ENCODE measurements at regions not wholly inside any gene's neighbourhood (a gene's known extent, or its start where the extent isn't known, plus 50 kb on each side); places are given as distances from the start of the nearest gene placed in this dataset.

DNA sequence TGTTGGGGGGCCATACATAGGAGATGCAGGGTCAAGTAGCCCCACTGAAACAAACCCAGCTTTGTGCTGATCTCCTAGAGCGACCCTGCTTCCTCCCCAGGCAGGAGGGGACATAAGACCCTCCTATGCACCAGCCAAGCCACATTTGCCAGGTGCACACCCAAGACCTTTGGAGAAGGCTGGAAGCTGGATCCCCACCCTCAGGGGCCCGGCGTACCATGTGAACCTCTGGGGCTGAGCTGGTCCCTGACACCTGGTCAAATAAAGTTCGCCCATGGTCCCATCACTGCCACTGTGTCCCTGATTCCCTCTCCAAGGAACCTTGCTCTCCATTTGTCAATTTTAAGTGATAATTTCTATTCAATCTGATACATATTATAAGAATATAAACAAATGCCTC, 162.1 kb upstream of the VASH1 start:
- TF ChIP-seq EZH2phosphoT487 (IDR thresholded peaks at IDR 0.05; ENCODE audit: insufficient read depth, low read depth): no peak
- no peak for TF ChIP-seq EZH2 (IDR thresholded peaks at IDR 0.05; ENCODE audit: insufficient read depth, poor library complexity, severe bottlenecking)

All from GM23248 (cell line).